ENCODE measurements at regions not wholly inside any gene's neighbourhood (a gene's known extent, or its start where the extent isn't known, plus 50 kb on each side); places are given as distances from the start of the nearest gene placed in this dataset.

- TF ChIP-seq EZH2 (IDR thresholded peaks at IDR 0.05; ENCODE audit: low read depth, low read length, severe bottlenecking) (no peak), PHF8 (conservative IDR thresholded peaks at IDR 0.05; ENCODE audit: low read depth, low read length) (no peak), MAFK (IDR thresholded peaks at IDR 0.05; ENCODE audit: low read depth, low read length) (no peak), SIRT6 (IDR thresholded peaks at IDR 0.05; ENCODE audit: low read length) (no peak), MAX (IDR thresholded peaks at IDR 0.05) (no peak)
Observed at GRCh38 chr1:59176471-59176870, 120.4 kb upstream of the FGGY start (continued).

Measured in H1 (cell line).